ENCODE measurements at regions not wholly inside any gene's neighbourhood (a gene's known extent, or its start where the extent isn't known, plus 50 kb on each side); places are given as distances from the start of the nearest gene placed in this dataset.
"Not testable (repeated sequence)": the region's sequence is repeated elsewhere in the genome, so short reads cannot be mapped to it uniquely, and the experiment has no call there.

DNA sequence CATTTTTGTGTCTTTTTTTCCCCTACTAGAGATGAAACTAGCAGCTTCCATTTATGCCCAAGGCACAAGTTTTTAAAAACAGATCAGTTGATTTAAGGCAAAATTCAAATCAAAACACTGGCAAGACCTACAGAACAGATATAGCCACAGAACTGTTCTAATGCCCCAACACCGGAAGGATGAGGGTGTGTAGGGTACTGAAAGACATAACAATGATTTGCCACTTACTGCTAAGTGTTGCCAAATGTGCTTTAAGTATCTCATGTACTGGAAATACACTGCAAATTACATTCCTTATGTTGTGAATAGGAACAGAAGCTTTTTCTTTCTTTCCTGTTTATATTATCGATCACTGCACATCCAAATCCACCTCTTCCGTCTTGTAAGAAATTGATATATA, 189.0 kb downstream of the CETN3 start:
- intact Hi-C loops (cut with DNase I), result no loop called here
- Histone ChIP-seq H3K27ac (no peak overlapping the region), H3K4me1 (no peaks in the 10 kb centered on the region), H3K27me3 (peaks cover 4% of the 10 kb centered on the region), H3K36me3 (no peaks in the 10 kb centered on the region), H3K9me3 (peaks cover 3% of the 10 kb centered on the region), H3K4me3 (no peak overlapping the region)
- DNase-seq (no peak), ATAC-seq (no peak)
- TF ChIP-seq, protein P1, sequence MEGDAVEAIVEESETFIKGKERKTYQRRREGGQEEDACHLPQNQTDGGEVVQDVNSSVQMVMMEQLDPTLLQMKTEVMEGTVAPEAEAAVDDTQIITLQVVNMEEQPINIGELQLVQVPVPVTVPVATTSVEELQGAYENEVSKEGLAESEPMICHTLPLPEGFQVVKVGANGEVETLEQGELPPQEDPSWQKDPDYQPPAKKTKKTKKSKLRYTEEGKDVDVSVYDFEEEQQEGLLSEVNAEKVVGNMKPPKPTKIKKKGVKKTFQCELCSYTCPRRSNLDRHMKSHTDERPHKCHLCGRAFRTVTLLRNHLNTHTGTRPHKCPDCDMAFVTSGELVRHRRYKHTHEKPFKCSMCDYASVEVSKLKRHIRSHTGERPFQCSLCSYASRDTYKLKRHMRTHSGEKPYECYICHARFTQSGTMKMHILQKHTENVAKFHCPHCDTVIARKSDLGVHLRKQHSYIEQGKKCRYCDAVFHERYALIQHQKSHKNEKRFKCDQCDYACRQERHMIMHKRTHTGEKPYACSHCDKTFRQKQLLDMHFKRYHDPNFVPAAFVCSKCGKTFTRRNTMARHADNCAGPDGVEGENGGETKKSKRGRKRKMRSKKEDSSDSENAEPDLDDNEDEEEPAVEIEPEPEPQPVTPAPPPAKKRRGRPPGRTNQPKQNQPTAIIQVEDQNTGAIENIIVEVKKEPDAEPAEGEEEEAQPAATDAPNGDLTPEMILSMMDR (IDR thresholded peaks at IDR 0.05), result no peak

DNA sequence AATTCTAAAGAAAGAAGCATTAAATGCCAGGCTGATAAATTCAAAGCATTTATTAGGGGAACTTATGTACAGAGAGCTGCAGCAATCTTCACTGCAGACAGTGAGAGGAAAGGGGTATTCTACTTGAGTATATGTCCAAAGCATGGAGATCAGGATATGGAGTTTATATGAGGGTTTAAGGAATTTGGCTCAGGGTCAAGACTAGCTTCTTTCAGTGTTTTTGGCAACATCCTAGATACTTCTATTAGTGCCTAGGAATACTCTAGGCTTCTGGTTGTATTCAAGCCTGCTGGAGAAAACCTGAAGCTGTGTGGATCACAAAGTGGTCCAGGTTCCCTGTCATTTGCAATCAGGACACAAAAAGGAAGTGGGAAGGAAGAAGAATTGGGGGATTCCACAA, 194.6 kb downstream of the CETN3 start:
- intact Hi-C loops (cut with DNase I), result no loop called here
- TF ChIP-seq, protein P1 (IDR thresholded peaks at IDR 0.05), result no peak
- H3K4me3 ChIP-seq, result no peak overlapping the region
- DNase-seq, result no peak
- H3K36me3 ChIP-seq, result no peaks in the 10 kb centered on the region
- H3K27me3 ChIP-seq, result no peaks in the 10 kb centered on the region
- peaks cover 3% of the 10 kb centered on the region for H3K9me3 ChIP-seq
- no peaks in the 10 kb centered on the region for H3K4me1 ChIP-seq
- H3K27ac ChIP-seq, result no peak overlapping the region
- no peak for ATAC-seq

DNA sequence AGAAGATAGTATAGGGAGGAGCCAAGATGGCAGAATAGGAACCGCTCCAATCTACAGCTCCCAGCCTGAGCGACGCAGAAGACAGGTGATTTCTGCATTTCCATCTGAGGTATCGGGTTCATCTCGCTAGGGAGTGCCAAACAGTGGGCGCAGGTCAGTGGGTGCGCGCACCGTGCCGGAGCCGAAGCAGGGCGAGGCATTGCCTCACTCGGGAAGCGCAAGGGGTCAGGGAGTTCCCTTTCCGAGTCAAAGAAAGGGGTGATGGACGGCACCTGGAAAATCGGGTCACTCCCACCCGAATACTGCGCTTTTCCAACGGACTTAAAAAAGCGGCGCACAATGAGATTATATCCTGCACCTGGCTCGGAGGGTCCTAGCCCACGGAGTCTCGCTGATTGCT, 201.2 kb downstream of the CETN3 start:
- H3K4me3 ChIP-seq; H3K4me1 ChIP-seq; H3K27ac ChIP-seq; H3K27me3 ChIP-seq; H3K9me3 ChIP-seq; ATAC-seq; intact Hi-C loops (cut with DNase I); DNase-seq; H3K36me3 ChIP-seq: not testable (repeated sequence)

DNA sequence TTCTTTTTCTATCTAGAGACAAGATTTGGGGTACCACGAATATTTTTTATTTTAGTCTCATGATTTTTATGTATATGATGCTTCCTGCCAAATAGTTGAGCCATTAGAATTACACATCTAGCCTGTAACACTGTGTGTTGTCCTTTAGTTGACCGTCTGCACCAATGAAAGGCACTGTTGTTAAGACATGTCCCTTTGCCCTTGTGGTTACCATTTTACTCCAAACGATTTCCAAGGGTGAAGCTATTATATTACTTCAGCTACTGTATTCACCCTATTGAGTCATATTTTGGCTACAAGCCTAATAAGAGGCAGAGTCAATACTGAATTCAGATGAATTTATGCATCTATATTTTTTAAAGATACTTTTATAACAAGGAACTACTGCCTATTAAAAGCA, 207.6 kb downstream of the CETN3 start:
- ATAC-seq (no peak), DNase-seq (no peak)
- intact Hi-C loops (cut with DNase I), result no loop called here
- Histone ChIP-seq H3K4me3 (no peak overlapping the region), H3K9me3 (no peaks in the 10 kb centered on the region), H3K27ac (no peak overlapping the region), H3K4me1 (no peaks in the 10 kb centered on the region), H3K36me3 (no peaks in the 10 kb centered on the region), H3K27me3 (no peaks in the 10 kb centered on the region)
- TF ChIP-seq, protein P1 (IDR thresholded peaks at IDR 0.05), result no peak

DNA sequence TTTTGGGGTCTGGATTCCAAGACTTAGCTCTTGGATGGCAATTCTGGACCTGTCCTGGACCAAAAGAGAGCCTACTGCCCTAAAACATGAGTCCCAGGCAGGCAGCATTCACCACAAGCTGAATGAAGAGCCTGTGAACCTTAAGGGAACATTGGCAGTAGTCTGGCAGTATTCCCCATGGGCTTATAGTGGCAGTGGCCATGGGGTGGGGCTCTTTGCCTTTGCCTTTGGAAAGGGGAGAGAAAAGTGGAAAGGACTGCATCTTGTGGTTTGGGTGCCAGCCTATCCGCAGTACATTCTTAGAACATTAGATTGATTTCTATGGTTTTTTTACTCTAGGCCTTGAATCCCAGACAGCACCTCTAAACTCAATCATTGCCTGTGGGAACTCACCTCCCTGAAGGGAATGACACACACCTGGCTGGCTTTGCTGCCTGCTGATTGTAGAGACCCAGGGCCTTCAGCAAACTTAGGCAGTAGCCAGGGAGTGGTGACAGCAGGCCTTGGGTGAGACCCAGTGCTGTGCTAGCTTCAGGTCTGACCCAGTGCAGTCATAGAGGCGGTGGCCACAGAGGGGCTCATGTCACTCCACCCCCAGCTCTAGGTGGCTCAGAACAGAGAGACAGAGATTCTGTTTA, 216.3 kb downstream of the CETN3 start:
- no peak for DNase-seq
- H3K27ac ChIP-seq, result no peak overlapping the region
- H3K4me1 ChIP-seq, result no peaks in the 10 kb centered on the region
- no peak overlapping the region for H3K4me3 ChIP-seq
- no peaks in the 10 kb centered on the region for H3K36me3 ChIP-seq
- intact Hi-C loops (cut with DNase I), result no loop called here
- H3K9me3 ChIP-seq, result no peaks in the 10 kb centered on the region
- no peaks in the 10 kb centered on the region for H3K27me3 ChIP-seq
- TF ChIP-seq, protein P1 (IDR thresholded peaks at IDR 0.05), result no peak
- ATAC-seq, result no peak

DNA sequence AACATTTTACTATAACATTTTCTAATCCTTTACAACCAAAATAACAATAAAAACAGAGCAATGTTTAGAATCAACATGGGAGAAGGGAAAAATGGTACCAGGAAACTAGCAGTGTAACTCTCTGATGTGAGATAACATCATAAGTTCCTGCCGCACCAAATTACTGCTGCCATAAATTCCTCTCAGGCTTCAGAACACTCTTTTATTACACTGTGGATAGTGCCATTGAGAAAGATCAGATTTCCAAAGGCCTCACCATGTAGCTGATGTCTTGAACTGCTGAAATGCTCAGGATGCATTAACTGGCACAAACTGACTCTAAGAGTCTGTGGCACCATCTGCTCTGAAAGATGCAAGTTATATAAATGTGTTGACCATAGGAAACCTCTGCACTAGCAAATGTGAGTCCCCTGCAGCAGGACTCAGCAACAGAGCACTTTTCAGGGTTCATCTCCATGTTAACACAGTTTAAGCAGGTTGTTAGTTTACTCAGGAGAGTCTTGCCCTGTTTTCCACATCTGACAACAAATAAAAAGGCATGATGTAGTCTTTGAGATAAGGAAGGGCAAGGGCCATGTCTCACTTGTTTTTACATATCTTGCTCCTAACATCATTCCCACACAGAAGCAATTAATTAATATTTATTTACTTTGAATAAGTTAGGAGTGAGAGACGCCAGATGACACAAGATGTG, 218.1 kb downstream of the CETN3 start:
- intact Hi-C loops (cut with DNase I), result no loop called here
- no peaks in the 10 kb centered on the region for H3K27me3 ChIP-seq
- ATAC-seq (no peak), DNase-seq (no peak)
- no peaks in the 10 kb centered on the region for H3K4me1 ChIP-seq
- H3K27ac ChIP-seq, result no peak overlapping the region
- H3K4me3 ChIP-seq, result no peak overlapping the region
- TF ChIP-seq, protein P1 (IDR thresholded peaks at IDR 0.05), result no peak
- H3K9me3 ChIP-seq, result no peaks in the 10 kb centered on the region
- no peaks in the 10 kb centered on the region for H3K36me3 ChIP-seq
